ENCODE measurements at regions not wholly inside any gene's neighbourhood (a gene's known extent, or its start where the extent isn't known, plus 50 kb on each side); places are given as distances from the start of the nearest gene placed in this dataset.

DNA sequence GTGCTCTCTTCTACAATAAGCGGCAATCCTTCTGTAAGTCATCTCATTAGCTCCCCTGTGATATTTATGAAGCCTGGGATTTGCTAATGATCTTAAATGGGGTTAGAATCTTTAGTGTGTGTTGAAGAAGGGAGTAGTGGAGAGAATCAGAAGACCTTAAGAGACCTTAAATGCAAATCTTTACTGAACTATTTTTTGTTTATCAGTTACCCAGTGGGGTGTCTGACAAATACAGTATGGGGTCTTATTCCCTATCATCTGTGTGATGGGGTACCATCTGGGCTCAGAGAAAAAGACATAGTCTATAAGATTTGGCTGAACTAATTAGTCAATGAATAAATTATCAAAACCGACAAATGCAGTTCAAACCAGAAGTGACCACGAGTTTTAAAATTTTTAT is 378.4 kb upstream of the SGCD start:
- ATAC-seq (ENCODE audit: low read depth): no peak
- Histone ChIP-seq H3K14ac (replicated peaks; ENCODE audit: low read depth, low read length) (no peak overlapping the region; the same call in 1 of the 2 replicates), H3K9me1 (ENCODE audit: insufficient read depth, low read length) (peaks cover 3% of the 10 kb centered on the region; the same call in 1 of the 2 replicates), H4K91ac (ENCODE audit: insufficient read depth, low read depth, low read length) (no peak overlapping the region), H3K9ac (ENCODE audit: low read depth, low read length) (no peak overlapping the region), H2BK5ac (ENCODE audit: low read depth, low read length, poor library complexity, severe bottlenecking) (no peak overlapping the region), H2BK20ac (ENCODE audit: low read depth, low read length) (no peak overlapping the region; the same call in 1 of the 2 replicates), H4K8ac (ENCODE audit: low read depth in 2 of 2, low read length in 2 of 2) (no peak overlapping the region; a peak in 1 of 4 replicates), H3K56ac (ENCODE audit: extremely low read depth, insufficient read depth, low read length) (no peak overlapping the region), H2BK120ac (ENCODE audit: low read depth, low read length) (no peak overlapping the region), H3K4ac (ENCODE audit: low read depth, low read length) (no peak overlapping the region), H2AFZ (replicated peaks; ENCODE audit: low read length, poor library complexity) (no peak overlapping the region), H3K4me3 (ENCODE audit: insufficient read depth, low read depth, low read length) (no peak overlapping the region), H3K23ac (ENCODE audit: low read depth, low read length) (no peak overlapping the region), H3K79me1 (ENCODE audit: low read depth in 1 of 2, low read length in 2 of 2) (no peaks in the 10 kb centered on the region), H2AK9ac (replicated peaks; ENCODE audit: low read depth, low read length, poor library complexity) (no peak overlapping the region), H3K27me3 (ENCODE audit: control insufficient read depth, insufficient read depth, low read length) (no peaks in the 10 kb centered on the region), H3K27ac (ENCODE audit: insufficient read depth, low read length) (no peak overlapping the region), H4K5ac (ENCODE audit: low read depth, low read length) (no peak overlapping the region), H2AK5ac (ENCODE audit: low read depth, low read length) (no peak overlapping the region), H3K36me3 (ENCODE audit: control insufficient read depth, insufficient read depth, low read length) (no peaks in the 10 kb centered on the region), H4K20me1 (ENCODE audit: insufficient read depth, low read length) (no peaks in the 10 kb centered on the region), H2BK15ac (ENCODE audit: low read depth, low read length) (no peak overlapping the region), H3K18ac (ENCODE audit: low read depth, low read length) (no peak overlapping the region), H3K9me3 (ENCODE audit: control insufficient read depth, insufficient read depth, low read length) (no peaks in the 10 kb centered on the region), H3K4me2 (ENCODE audit: low read depth, low read length) (no peak overlapping the region), H3K4me1 (ENCODE audit: control insufficient read depth, insufficient read depth, low read length) (peaks cover 11% of the 10 kb centered on the region; the same call in 1 of the 2 replicates)
- intact Hi-C loops (cut with micrococcal nuclease) (loop anchor here (5.0 to 10.0 kb wide), 3 partner anchors 416 to 694 kb away; no protein-coding TSS in a partner anchor), dilution Hi-C loops (cut with HindIII; ENCODE audit: low sequenced_read_pairs, unreplicated experiment) (no loop called here), in situ Hi-C loops (cut with MboI; ENCODE audit: low sequenced_read_pairs) (loop anchor here (25.0 kb wide), 1 partner anchor 1189 kb away; the partner anchor contains the start of gene MED7)
- no peak for DNase-seq
- ChIA-PET POLR2A (ENCODE audit: unreplicated experiment) (no interaction called here), CTCF (no interaction called here)
- no CpG with 5 or more reads among the region's 3 CpGs for WGBS, 2 experiments (ENCODE audit: extremely low coverage in 2 of 2, insufficient read length in 1 of 2)
- TF ChIP-seq, protein P1, sequence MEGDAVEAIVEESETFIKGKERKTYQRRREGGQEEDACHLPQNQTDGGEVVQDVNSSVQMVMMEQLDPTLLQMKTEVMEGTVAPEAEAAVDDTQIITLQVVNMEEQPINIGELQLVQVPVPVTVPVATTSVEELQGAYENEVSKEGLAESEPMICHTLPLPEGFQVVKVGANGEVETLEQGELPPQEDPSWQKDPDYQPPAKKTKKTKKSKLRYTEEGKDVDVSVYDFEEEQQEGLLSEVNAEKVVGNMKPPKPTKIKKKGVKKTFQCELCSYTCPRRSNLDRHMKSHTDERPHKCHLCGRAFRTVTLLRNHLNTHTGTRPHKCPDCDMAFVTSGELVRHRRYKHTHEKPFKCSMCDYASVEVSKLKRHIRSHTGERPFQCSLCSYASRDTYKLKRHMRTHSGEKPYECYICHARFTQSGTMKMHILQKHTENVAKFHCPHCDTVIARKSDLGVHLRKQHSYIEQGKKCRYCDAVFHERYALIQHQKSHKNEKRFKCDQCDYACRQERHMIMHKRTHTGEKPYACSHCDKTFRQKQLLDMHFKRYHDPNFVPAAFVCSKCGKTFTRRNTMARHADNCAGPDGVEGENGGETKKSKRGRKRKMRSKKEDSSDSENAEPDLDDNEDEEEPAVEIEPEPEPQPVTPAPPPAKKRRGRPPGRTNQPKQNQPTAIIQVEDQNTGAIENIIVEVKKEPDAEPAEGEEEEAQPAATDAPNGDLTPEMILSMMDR (conservative IDR thresholded peaks at IDR 0.05; ENCODE audit: low read depth, low read length): no peak
- TF ChIP-seq, protein P2, sequence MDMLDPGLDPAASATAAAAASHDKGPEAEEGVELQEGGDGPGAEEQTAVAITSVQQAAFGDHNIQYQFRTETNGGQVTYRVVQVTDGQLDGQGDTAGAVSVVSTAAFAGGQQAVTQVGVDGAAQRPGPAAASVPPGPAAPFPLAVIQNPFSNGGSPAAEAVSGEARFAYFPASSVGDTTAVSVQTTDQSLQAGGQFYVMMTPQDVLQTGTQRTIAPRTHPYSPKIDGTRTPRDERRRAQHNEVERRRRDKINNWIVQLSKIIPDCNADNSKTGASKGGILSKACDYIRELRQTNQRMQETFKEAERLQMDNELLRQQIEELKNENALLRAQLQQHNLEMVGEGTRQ (IDR thresholded peaks at IDR 0.05; ENCODE audit: low read depth, low read length): no peak
- TF ChIP-seq NFE2L2 (IDR thresholded peaks at IDR 0.05; ENCODE audit: low read depth, low read length): no peak
- no TSS peak for BruUV-seq (replicated peaks)
